Ishikawa (cell line): ENCODE measurements at regions not wholly inside any gene's neighbourhood (a gene's known extent, or its start where the extent isn't known, plus 50 kb on each side); places are given as distances from the start of the nearest gene placed in this dataset.

Experiments
- RAD21 ChIP-seq: IDR thresholded peaks from 2 replicates; pipeline ENCODE4 v1.6.1; 2012; ENCODE audit warnings: low read depth
- TAF1 ChIP-seq: IDR thresholded peaks from 2 replicates; pipeline ENCODE4 v1.6.1; 2012; ENCODE audit warnings: low read depth, mild to moderate bottlenecking
- TCF12 ChIP-seq: IDR thresholded peaks from 2 replicates; pipeline ENCODE4 v1.6.1; 2012; ENCODE audit warnings: low read depth

DNA sequence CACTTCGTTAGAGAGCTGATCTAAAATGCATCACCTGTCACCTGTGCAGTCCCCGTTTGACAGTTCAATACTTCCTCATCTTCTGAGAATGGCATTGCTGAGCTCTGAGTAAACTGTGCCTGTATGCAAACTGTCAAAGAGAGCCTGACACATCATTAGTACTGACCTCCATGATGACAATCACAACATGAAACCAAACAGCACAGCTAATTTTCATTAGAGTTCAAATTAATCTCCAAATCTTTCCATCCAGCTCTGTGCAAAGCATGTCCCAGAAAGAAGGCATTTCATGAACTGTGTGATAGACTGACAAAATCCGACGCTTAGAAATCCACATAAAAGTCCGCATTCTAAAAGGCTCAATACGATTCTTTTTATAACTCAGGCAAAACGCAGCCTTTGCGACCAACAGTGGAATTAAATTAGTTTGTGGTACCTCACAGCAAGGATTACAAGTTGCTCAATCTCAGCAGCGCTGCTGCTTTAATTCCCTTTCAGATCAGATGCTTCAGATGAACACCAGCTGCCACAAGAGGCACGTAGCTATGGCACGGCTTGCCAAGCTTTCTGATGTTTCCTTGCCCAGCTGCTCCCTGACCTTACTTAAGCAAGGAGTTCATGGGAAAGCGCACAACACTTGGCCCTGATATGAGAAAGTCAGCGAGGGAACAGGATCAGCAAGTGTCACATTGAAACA, 765.5 kb upstream of the PRMT6 start:
- TF ChIP-seq TAF1 (no peak), TCF12 (no peak), RAD21 (no peak)
